NB4 (cell line): ENCODE measurements at regions not wholly inside any gene's neighbourhood (a gene's known extent, or its start where the extent isn't known, plus 50 kb on each side); places are given as distances from the start of the nearest gene placed in this dataset.

Experiments used
- MYC ChIP-seq: IDR thresholded peaks from 2 replicates; pipeline ENCODE4 v1.6.1; 2011; ENCODE audit warnings: low read depth, low read length
- TF ChIP-seq, protein P1 (sequence below): IDR thresholded peaks from one replicate; pipeline ENCODE4 v1.5.1; 2012; ENCODE audit warnings: low read depth, low read length

DNA sequence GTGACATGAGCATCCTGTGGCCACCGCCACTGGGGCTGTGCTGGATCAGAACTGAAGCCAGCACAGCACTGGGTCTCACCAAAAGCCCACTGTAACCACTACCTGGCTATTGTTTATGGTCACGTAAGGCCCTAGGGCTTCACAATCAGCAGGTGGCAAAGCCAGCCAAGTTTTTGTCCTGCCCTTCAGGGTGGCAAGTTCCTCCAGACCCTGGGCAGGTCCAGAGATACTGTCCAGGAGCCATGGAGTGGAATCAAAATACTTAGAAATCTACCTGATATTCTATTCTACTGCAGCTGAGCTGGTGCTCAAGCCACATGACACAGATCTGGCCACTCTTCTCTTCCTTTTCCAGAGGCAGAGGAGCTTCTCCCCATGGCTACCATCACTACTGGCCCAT lies 121.2 kb upstream of the CXXC4 start:
- TF ChIP-seq, protein P1, sequence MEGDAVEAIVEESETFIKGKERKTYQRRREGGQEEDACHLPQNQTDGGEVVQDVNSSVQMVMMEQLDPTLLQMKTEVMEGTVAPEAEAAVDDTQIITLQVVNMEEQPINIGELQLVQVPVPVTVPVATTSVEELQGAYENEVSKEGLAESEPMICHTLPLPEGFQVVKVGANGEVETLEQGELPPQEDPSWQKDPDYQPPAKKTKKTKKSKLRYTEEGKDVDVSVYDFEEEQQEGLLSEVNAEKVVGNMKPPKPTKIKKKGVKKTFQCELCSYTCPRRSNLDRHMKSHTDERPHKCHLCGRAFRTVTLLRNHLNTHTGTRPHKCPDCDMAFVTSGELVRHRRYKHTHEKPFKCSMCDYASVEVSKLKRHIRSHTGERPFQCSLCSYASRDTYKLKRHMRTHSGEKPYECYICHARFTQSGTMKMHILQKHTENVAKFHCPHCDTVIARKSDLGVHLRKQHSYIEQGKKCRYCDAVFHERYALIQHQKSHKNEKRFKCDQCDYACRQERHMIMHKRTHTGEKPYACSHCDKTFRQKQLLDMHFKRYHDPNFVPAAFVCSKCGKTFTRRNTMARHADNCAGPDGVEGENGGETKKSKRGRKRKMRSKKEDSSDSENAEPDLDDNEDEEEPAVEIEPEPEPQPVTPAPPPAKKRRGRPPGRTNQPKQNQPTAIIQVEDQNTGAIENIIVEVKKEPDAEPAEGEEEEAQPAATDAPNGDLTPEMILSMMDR, result no peak
- TF ChIP-seq MYC, result no peak
